CD4-positive, alpha-beta T cell treated with Interleukin-21 for 1 hour (primary cell): ENCODE measurements at regions not wholly inside any gene's neighbourhood (a gene's known extent, or its start where the extent isn't known, plus 50 kb on each side); places are given as distances from the start of the nearest gene placed in this dataset.
"Not testable (repeated sequence)": the region's sequence is repeated elsewhere in the genome, so short reads cannot be mapped to it uniquely, and the experiment has no call there.

ENCODE experiments used
- DNase-seq: peaks from one replicate; pipeline ENCODE4 v3.0.0-alpha.2; 2020

- DNase-seq: no peak
These were observed 1099.9 kb downstream of the TUSC7 start for GRCh38 chr3:117809186-117810081.

GRCh38 chr3:117811786-117812185, 1102.2 kb downstream of the TUSC7 start:
- no peak for DNase-seq

- DNase-seq: no peak
These were observed 1105.4 kb downstream of the TUSC7 start for GRCh38 chr3:117814975-117815374.

GRCh38 chr3:117817103-117817502, 1107.5 kb downstream of the TUSC7 start:
- no peak for DNase-seq

DNA sequence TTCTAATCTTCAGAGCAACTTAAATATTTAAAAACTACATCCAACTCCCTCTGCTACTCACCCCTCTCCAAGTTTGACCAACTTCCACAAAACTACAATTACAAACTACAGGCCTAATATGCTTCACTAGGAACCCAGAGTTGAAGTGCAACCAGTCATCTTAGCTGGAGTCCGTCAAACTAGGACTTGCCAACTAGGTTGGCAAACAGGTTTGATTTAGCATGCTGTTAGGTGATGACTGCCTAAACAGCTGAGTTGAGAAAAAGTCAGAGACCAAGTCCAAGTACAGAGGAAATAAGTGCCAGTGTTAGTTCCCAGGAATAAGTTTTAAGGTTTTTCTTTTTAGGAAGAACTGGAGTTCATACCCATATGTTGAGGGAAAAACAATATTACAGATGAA, 1109.0 kb downstream of the TUSC7 start:
- DNase-seq: no peak

DNA sequence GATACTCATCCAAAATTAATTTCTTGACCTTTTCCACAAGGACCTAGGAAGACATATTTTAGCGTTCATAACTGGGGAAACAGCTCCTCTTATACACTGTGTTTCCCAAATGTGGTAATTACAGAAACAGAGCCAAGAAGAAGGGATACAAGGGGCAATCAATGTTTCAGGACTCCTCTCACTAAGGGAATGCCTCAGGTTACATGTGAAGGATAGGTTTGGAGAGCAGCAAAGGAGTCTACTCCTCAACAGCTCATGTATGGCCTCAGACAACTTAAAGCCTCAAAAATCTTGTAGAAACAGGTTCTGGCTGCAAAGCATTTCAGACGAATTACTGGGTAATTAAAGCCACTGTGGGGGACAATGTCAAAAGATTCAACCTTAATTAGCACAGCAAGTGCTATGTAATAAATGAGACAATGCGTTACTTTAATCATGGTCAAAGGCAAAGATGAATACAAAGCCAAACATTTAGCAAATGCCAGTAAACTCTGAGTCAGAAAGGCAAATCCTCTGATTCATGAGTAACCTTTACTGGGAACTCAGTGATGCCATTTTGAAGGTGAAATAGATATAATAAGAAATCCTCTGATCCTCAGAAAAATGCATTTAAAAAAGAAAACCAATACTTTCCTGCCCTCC, 1111.2 kb downstream of the TUSC7 start:
- no peak for DNase-seq

GRCh38 chr3:117822416-117822815, 1112.8 kb downstream of the TUSC7 start:
- DNase-seq: no peak

GRCh38 chr3:117836296-117836695, 1126.7 kb downstream of the TUSC7 start:
- DNase-seq: no peak

GRCh38 chr3:117837391-117837790, 1127.8 kb downstream of the TUSC7 start:
- DNase-seq: no peak

GRCh38 chr3:117842086-117842485, 1132.5 kb downstream of the TUSC7 start:
- DNase-seq: no peak

DNA sequence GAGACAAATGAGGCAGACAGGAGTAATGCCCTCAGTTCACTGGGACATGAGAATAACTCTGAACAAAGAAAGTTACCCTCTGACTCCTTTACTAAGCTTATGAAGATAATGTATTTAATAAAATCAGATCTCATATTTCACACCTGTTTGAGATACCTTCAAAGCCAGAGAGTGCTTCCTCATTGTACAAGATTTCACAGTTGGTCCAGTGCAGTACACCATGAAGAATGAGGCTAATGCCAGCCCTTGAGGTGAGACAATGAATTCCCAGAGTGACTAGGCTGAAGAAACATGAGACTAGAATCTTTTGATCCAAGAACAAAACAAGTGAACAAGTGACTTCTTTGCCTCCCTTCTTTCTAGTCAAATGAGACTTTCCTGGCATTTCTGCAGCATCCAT, 1133.8 kb downstream of the TUSC7 start:
- DNase-seq: no peak

DNA sequence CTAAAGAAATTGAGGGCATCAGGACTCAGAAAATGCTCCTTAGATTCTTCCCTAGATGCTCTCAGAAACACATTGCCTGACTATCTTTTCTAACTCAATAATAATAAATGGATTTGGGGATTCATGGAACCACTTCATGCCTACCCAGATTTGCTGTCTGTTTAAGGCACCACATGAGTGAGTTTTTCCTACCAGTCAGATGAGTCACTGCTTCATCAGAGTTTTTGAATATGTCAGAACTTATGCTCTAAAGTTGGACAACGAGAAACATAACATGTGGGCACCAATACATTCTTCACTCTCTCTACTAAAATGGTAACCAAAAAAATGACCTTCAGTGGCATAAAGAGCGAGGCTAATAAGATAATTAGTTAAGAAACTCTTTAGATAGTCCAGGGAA, 1135.1 kb downstream of the TUSC7 start:
- DNase-seq: no peak

DNA sequence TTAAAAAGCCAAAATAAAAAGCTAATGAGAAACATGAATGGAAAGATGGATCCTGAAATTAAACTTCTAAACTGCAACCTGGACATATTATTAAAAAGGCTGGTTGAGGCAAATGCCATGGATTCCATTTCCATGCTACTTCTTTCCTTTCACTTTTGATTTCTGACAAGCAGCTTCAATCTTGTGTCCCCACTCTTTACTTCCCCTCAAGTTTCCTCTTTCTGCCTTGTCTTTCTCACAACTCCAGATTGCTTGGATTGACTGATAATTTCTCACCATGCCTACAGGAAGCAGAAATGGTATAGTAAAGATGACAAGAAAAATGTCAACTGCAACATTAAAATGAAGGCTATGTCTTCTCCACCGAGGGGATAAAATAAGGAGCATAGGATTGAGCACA, 1136.7 kb downstream of the TUSC7 start:
- DNase-seq: no peak

- DNase-seq: no peak
These were observed 1139.0 kb downstream of the TUSC7 start for GRCh38 chr3:117848606-117849005.

DNA sequence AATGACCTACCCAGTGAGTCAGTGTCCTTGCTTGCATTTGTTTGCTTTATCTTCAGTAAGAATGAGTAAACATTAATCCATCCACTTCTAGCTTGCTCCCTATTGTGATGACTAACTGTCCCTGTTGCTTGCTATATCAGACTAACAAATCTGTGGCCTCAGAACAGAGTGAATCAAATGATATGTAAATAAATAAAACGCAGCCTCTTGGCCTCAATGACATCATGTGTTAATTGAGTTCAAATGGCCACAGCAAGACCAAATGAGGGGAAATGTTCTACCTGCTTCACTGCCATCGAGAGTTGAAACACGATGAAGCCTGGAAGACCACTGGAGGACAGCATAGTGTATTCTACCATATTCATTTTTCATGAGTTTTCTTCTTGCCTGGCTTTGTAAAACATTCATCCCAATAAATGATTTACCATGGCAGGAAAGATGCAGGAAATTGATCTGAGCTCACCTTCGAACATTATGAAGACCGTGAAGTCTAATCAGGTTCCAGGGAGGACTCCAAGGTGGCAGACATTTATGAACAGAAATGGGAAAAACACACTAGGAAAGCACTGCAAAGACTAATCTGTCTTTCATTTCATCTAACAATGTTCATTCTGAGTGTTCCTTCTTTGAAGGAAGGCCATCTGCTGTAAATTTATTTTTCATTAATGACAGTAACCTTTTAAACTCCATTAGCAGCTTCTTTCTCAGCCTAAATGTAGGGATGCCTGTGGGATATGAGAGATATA, 1144.5 kb downstream of the TUSC7 start:
- no peak for DNase-seq

- no peak for DNase-seq
These were observed 1146.8 kb downstream of the TUSC7 start for GRCh38 chr3:117856354-117856753.

- no peak for DNase-seq
These were observed 1153.6 kb downstream of the TUSC7 start for GRCh38 chr3:117863146-117863545.

DNA sequence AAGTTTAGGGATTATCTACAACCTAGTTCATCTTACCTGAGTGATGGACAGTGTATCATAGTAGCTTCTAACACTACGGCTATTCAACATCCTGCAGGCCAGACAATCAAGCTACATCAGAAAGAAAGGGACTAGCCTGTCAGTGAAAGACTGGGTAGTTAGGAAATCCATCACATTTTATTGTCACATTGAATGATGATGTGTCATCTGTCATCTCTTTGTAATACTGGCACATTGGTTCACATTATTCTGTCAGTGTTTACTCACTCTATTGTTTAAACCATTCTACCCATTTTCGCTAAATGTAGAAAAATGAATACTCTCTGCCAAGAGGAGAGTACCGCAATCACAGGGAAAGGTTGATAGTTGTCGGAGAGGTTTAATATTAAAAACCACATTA, 1155.8 kb downstream of the TUSC7 start:
- DNase-seq: no peak

- DNase-seq: no peak
These were observed 1159.2 kb downstream of the TUSC7 start for GRCh38 chr3:117868766-117869165.

DNA sequence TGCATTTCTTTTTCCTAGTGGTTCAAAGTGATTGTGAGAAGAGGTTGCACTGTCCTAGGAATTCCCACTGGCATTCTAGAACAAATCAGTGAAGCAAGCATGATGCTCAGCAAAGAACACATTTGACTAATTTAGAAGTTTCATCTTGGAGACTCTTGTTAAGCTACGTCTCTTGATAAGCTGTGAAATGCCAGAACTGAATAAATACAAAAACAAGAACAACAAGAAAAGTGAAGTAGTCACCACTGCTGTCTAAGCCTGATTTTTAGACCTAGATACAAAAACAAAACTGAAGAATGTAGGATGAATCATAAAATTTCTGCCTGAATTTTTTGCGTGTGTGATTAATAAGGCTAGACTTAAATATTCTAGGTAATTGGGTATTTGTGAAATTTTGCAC, 1162.4 kb downstream of the TUSC7 start:
- DNase-seq: no peak

GRCh38 chr3:117872594-117873248, 1161.9 kb downstream of the IGSF11 start:
- DNase-seq: not testable (repeated sequence)

DNA sequence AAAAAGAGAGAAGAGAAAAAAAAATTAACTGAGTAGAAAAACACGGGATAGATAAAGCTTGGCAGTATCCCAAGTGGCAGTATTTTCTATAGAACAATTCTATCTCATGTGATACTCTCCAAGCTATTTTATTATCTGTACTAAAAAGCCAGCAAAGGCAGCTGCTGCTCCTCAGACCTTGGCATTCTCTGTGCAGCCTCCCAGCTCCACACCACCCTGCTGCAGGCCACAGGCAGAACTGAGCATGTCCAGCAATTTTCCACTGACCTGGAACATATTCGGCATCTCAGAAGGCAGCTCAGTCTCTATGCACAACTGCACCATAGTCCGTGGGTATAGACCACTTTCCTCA, 1161.4 kb downstream of the IGSF11 start:
- DNase-seq: no peak

GRCh38 chr3:117874028-117874690, 1160.5 kb downstream of the IGSF11 start:
- no peak for DNase-seq
